Calu3 (cell line): ENCODE measurements at regions not wholly inside any gene's neighbourhood (a gene's known extent, or its start where the extent isn't known, plus 50 kb on each side); places are given as distances from the start of the nearest gene placed in this dataset.
"Not testable (repeated sequence)": the region's sequence is repeated elsewhere in the genome, so short reads cannot be mapped to it uniquely, and the experiment has no call there.

Experiments used
- BruUV-seq: library from RNA; stranded (reverse); fragments of 400-500 nt; replicated peaks from 2 replicates; lab custom pipeline; 2021; lab: Mats Ljungman, UMichigan
- CTCF ChIA-PET: fragments of 300-600 bp; sonication (Branson Sonifier 250); formaldehyde crosslinking; loops from one replicate; lab custom pipeline; 2022; ENCODE audit warnings: antibody characterized with exemption; lab: Charles Lee
- DNase-seq: peaks from one replicate; pipeline ENCODE4 v3.0.0; 2022
- H3K27ac Mint-ChIP-seq: one replicate; pipeline ENCODE4 v1.8.0; 2022; ENCODE audit warnings: mixed read lengths; ENCODE audit not compliant: unreplicated experiment
- H3K27me3 Mint-ChIP-seq: one replicate; pipeline ENCODE4 v1.8.0; 2022; ENCODE audit warnings: mixed read lengths; ENCODE audit not compliant: unreplicated experiment
- H3K36me3 Mint-ChIP-seq: one replicate; pipeline ENCODE4 v1.8.0; 2022; ENCODE audit warnings: mild to moderate bottlenecking, moderate library complexity, mixed read lengths; ENCODE audit not compliant: insufficient read depth, unreplicated experiment
- H3K4me1 Mint-ChIP-seq: one replicate; pipeline ENCODE4 v1.8.0; 2022; ENCODE audit warnings: mild to moderate bottlenecking, low read depth, mixed read lengths; ENCODE audit not compliant: unreplicated experiment
- H3K4me3 Mint-ChIP-seq: one replicate; pipeline ENCODE4 v1.8.0; 2022; ENCODE audit warnings: mild to moderate bottlenecking, low read depth, moderate library complexity, mixed read lengths; ENCODE audit not compliant: unreplicated experiment
- H3K9me3 Mint-ChIP-seq: one replicate; pipeline ENCODE4 v1.8.0; 2022; ENCODE audit warnings: low read depth, mixed read lengths; ENCODE audit not compliant: unreplicated experiment
- intact Hi-C: fragments of 100-400 bp; cut with micrococcal nuclease; formaldehyde crosslinking; loops from one replicate; pipeline ENCODE4 v1.10.0; 2022; ENCODE audit not compliant: unreplicated experiment
- TF ChIP-seq, protein P1 (sequence below): fragments of 200-600 bp; IDR thresholded peaks from one replicate; pipeline ENCODE4 v1.8.0; 2022; ENCODE audit warnings: antibody characterized with exemption; ENCODE audit not compliant: unreplicated experiment

DNA sequence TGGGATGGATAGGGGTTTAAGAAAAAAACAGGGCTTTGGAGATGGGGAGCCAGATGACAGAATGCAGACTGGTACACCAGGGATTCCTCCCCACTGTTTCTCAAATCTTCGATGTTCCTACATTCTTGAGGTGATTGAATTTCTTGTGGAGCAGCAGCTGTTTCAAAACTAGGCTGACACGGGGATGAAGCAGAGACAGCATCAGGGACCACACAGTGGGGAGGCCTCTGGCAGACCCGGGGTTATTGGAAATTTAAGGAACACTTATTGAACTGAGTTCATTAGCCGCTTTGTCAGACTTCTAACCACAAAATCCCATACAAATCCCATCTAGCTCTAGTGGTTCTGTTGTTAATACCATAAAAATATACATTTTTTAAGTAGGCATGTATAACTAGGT, 621.4 kb upstream of the GBE1 start:
- Mint-ChIP-seq H3K36me3 (no peaks in the 10 kb centered on the region), H3K4me3 (no peak overlapping the region), H3K4me1 (no peaks in the 10 kb centered on the region), H3K27me3 (no peaks in the 10 kb centered on the region), H3K9me3 (peaks cover 3% of the 10 kb centered on the region), H3K27ac (no peak overlapping the region)
- intact Hi-C loops, result no loop called here
- DNase-seq, result no peak
- TF ChIP-seq, protein P1, sequence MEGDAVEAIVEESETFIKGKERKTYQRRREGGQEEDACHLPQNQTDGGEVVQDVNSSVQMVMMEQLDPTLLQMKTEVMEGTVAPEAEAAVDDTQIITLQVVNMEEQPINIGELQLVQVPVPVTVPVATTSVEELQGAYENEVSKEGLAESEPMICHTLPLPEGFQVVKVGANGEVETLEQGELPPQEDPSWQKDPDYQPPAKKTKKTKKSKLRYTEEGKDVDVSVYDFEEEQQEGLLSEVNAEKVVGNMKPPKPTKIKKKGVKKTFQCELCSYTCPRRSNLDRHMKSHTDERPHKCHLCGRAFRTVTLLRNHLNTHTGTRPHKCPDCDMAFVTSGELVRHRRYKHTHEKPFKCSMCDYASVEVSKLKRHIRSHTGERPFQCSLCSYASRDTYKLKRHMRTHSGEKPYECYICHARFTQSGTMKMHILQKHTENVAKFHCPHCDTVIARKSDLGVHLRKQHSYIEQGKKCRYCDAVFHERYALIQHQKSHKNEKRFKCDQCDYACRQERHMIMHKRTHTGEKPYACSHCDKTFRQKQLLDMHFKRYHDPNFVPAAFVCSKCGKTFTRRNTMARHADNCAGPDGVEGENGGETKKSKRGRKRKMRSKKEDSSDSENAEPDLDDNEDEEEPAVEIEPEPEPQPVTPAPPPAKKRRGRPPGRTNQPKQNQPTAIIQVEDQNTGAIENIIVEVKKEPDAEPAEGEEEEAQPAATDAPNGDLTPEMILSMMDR, result no peak
- BruUV-seq, result no TSS peak
- CTCF ChIA-PET, result interaction anchor here (0.6 kb wide), 1 partner anchor 226 kb away, joined by 5 read pairs; no protein-coding TSS in a partner anchor

DNA sequence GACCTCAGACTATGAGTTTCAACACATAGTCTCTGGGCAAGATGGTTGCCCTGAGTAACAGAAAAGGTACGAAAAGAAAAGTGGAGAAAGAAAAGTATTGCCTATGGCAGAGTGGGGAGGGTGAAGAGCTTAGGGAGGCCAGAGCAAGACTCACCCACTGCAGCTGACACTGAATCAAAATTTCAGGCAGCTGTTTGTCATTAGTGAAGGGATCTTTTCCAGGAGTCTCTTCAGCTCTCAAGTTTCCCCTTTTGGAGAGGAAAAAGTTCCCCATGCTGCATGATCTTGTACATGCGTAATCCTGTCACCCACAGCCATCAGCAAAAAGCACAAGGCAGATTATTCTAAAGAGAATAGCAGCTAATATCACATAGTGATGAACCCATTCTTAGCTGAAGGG, 616.9 kb upstream of the GBE1 start:
- H3K27me3 Mint-ChIP-seq, result no peaks in the 10 kb centered on the region
- no peaks in the 10 kb centered on the region for H3K36me3 Mint-ChIP-seq
- no peak for DNase-seq
- no peaks in the 10 kb centered on the region for H3K4me1 Mint-ChIP-seq
- CTCF ChIA-PET, result no interaction called here
- no peak overlapping the region for H3K4me3 Mint-ChIP-seq
- peaks cover 12% of the 10 kb centered on the region for H3K9me3 Mint-ChIP-seq
- H3K27ac Mint-ChIP-seq, result no peak overlapping the region
- BruUV-seq, result no TSS peak
- TF ChIP-seq, protein P1, result no peak
- intact Hi-C loops, result no loop called here

DNA sequence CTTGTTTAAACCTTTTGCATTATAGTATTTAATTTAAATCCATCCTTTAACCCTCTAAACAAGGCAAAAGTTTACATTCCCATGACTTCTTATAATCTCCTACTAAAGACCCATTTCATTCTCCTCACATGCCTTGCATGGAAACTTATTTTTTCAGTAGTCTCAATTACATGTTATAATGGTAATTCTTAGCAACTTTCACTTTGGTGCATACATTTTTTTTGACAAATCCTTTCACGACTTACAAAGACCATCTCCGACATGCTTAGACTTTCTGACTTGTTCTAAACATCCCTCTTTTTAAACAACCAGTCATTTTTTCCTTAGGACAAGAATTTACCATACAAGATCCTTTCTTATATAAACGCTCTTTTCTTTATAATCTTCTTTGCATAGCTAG, 615.4 kb upstream of the GBE1 start:
- no peaks in the 10 kb centered on the region for H3K36me3 Mint-ChIP-seq
- no peak overlapping the region for H3K27ac Mint-ChIP-seq
- H3K4me3 Mint-ChIP-seq, result no peak overlapping the region
- CTCF ChIA-PET, result no interaction called here
- BruUV-seq, result no TSS peak
- no peak for DNase-seq
- TF ChIP-seq, protein P1, result no peak
- peaks cover 13% of the 10 kb centered on the region for H3K9me3 Mint-ChIP-seq
- no peaks in the 10 kb centered on the region for H3K4me1 Mint-ChIP-seq
- no peaks in the 10 kb centered on the region for H3K27me3 Mint-ChIP-seq
- intact Hi-C loops, result no loop called here

DNA sequence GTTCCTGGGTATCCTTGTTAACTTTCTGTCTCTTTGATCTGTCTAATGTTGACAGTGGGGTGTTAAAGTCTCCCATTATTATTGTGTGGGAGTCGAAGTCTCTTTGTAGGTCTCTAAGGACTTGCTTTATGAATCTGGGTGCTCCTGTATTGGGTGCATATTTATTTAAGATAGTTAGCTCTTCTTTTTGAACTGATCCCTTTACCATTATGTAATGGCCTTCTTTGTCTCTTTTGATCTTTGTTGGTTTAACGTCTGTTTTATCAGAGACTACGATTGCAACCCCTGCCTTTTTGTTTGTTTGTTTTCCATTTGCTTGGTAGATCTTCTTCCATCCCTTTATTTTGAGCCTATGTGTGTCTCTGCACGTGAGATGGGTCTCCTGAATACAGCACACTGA, 612.4 kb upstream of the GBE1 start:
- peaks cover 13% of the 10 kb centered on the region for H3K9me3 Mint-ChIP-seq
- H3K36me3 Mint-ChIP-seq, intact Hi-C loops, H3K4me3 Mint-ChIP-seq, H3K27me3 Mint-ChIP-seq, CTCF ChIA-PET, H3K27ac Mint-ChIP-seq, H3K4me1 Mint-ChIP-seq, DNase-seq, BruUV-seq: not testable (repeated sequence)

DNA sequence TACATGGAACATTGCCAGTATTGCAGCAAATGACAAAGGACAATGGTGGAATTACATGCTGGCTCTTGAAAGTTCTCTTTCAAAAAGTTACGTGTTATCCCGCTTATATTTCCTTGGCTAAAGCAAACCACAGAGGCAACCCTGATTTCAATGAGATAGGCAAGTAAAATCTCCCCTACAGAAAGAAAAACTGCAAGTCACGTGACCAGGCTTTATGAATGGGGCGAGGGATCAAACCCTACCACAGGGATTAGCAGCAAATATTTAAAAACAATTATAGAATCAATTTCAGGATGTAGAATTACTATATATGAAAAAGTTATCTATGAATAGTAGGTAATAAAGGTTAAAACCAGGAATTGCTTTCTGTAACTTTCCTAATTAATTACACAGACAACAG, 603.4 kb upstream of the GBE1 start:
- DNase-seq, result no peak
- Mint-ChIP-seq H3K4me3 (no peak overlapping the region), H3K9me3 (no peaks in the 10 kb centered on the region), H3K4me1 (no peaks in the 10 kb centered on the region), H3K27me3 (no peaks in the 10 kb centered on the region), H3K27ac (no peak overlapping the region), H3K36me3 (no peaks in the 10 kb centered on the region)
- no TSS peak for BruUV-seq
- TF ChIP-seq, protein P1, result no peak
- intact Hi-C loops, result no loop called here
- CTCF ChIA-PET, result no interaction called here
